ENCODE measurements at regions not wholly inside any gene's neighbourhood (a gene's known extent, or its start where the extent isn't known, plus 50 kb on each side); places are given as distances from the start of the nearest gene placed in this dataset.

DNA sequence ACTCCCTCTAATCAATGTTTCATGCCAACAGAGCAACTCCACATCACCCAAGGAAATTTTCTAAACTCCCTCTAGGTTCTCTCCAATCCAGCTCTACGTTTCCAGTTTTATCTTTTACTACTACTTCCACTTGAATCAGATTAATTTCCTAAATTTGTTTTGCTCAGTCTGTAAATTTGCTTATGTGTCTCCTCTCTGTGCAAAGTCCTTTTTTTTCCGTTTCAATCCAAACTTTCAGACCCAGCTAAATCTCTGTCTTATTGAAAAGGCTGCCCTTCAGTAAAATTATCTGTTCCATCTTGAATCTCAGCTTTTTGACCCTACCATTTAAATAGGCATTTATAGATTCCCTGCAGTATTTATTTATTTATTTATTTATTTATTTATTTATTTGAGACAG lies 61.4 kb upstream of the COX10 start:
- no peak overlapping the region for H3K4me3 ChIP-seq (ENCODE audit: low read depth, low read length)
- no peak overlapping the region for H3K27ac ChIP-seq (ENCODE audit: low read depth, low read length)
- no peaks in the 10 kb centered on the region for H3K36me3 ChIP-seq (ENCODE audit: insufficient read depth, low read length)
- H3K27me3 ChIP-seq (ENCODE audit: insufficient read depth, low read length), result no peaks in the 10 kb centered on the region
- H3K4me1 ChIP-seq (ENCODE audit: control insufficient read depth, insufficient read depth, low read length, unreplicated experiment), result no peaks in the 10 kb centered on the region
- no peak overlapping the region for H2AFZ ChIP-seq (ENCODE audit: low read length, unreplicated experiment)
- H3K79me2 ChIP-seq (ENCODE audit: control insufficient read depth, insufficient read depth, low read length, unreplicated experiment), result no peaks in the 10 kb centered on the region

DNA sequence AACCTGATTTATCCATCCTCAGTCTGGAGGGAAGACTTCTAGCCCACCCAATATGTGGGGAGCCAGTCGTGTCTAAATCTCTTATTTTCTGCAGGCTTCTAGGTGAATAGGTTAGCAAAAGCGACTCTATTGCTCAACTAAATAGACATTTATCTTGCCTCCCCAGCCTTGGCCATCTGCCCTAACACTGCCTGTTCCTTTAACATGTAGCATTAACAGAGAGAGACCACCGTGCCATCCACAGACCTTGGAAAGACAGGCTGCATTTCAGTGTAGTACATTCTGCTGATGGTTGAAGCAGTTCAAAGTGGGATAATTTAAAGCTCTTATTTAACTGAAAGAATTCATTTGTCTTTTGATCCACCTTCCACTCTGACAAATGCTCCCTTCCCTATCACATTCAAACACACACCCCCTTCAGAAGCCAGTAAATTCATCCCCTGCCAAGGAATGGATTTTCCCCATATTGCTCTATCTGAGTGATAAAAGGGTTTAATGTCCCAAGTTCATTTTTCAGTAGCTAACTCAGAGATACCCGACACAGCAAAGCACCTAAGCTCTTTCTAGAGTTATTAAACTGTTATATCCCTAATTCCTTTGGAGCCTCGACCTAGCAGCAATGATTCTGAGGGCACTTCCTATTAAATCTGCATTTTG lies 58.1 kb upstream of the COX10 start:
- Histone ChIP-seq H3K27ac (ENCODE audit: low read depth, low read length) (no peak overlapping the region), H2AFZ (ENCODE audit: low read length, unreplicated experiment) (no peak overlapping the region), H3K79me2 (ENCODE audit: control insufficient read depth, insufficient read depth, low read length, unreplicated experiment) (no peaks in the 10 kb centered on the region), H3K4me1 (ENCODE audit: control insufficient read depth, insufficient read depth, low read length, unreplicated experiment) (peaks cover 5% of the 10 kb centered on the region), H3K36me3 (ENCODE audit: insufficient read depth, low read length) (no peaks in the 10 kb centered on the region), H3K27me3 (ENCODE audit: insufficient read depth, low read length) (no peaks in the 10 kb centered on the region), H3K4me3 (ENCODE audit: low read depth, low read length) (no peak overlapping the region)

DNA sequence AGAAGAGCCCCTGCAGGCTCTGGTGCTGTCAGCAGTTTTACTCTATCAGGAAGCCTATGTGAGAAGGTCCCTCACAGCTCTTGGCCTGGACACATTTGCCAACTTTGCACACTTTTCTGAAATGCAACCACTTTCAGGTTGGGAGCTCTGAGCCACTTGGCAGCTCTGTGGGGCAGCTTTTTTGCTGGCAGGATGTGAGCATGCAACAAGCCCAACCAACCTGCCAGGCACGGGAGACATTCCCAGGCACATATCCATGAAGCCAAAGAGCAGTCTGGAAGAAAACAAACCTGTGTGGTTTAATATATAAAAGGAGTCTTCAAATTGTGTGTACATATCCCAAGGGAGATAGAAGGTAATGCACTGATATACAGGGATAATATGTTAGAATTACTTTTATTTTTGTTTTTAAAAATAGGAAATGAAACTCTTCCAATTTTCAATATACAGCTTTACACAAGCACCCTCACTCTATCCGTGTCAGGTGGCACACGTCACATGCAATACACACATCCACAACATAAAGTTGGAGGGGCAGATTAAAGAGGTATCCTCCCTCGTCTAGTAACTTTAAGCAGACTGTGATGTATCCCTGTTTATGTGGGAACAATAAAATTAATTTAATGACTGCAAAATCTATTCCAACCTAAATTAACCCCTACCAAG lies 57.4 kb upstream of the COX10 start:
- no peaks in the 10 kb centered on the region for H3K27me3 ChIP-seq (ENCODE audit: insufficient read depth, low read length)
- H3K79me2 ChIP-seq (ENCODE audit: control insufficient read depth, insufficient read depth, low read length, unreplicated experiment), result no peaks in the 10 kb centered on the region
- H3K4me3 ChIP-seq (ENCODE audit: low read depth, low read length), result no peak overlapping the region
- peaks cover 5% of the 10 kb centered on the region for H3K4me1 ChIP-seq (ENCODE audit: control insufficient read depth, insufficient read depth, low read length, unreplicated experiment)
- H2AFZ ChIP-seq (ENCODE audit: low read length, unreplicated experiment), result no peak overlapping the region
- H3K27ac ChIP-seq (ENCODE audit: low read depth, low read length), result no peak overlapping the region
- no peaks in the 10 kb centered on the region for H3K36me3 ChIP-seq (ENCODE audit: insufficient read depth, low read length)

DNA sequence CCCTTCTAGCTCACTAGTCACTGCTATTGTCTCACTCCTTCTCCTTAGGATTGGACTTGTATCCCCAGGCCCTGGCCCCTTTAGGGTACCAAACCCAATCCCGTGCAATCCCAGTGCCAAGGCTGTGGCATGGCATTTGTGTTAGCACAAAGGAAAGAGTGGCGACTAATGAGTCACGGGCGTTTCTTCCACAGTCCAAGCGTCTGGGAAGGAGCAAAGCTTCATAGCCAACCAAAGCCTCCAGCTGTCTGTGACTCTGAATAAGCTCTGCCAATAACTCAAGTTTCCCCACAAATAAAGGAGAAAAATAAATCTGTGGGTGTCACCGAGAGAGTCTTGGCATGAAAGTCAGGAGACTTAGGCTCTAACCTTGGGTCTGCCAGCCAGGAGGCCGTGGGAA lies 54.6 kb upstream of the COX10 start:
- Histone ChIP-seq H3K4me3 (ENCODE audit: low read depth, low read length) (peak overlapping the region; percentile 68), H3K4me1 (ENCODE audit: control insufficient read depth, insufficient read depth, low read length, unreplicated experiment) (peaks cover 11% of the 10 kb centered on the region), H2AFZ (ENCODE audit: low read length, unreplicated experiment) (peak overlapping the region; percentile 67), H3K79me2 (ENCODE audit: control insufficient read depth, insufficient read depth, low read length, unreplicated experiment) (no peaks in the 10 kb centered on the region), H3K27me3 (ENCODE audit: insufficient read depth, low read length) (no peaks in the 10 kb centered on the region), H3K36me3 (ENCODE audit: insufficient read depth, low read length) (no peaks in the 10 kb centered on the region), H3K27ac (ENCODE audit: low read depth, low read length) (no peak overlapping the region)

DNA sequence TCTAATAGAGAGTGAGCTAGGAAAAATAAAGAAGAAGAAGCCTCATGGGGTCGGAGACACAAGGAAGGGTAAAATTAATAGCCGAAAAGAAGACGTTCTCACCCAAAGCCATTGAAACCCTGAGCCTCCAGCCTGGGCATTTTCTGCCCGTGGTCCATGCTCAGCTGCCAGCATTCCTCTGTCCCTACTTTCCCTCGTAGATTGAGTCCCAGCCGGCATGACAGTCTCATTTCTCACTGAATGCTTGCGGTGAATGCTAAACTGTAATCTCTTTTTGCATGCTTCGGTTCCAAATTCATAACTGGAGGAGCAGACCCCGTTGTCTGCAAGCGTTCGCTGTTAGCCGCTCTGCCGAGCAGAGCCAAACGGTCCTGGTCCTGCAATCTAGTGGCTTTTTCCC lies 54.0 kb upstream of the COX10 start:
- Histone ChIP-seq H3K27ac (ENCODE audit: low read depth, low read length) (no peak overlapping the region), H3K36me3 (ENCODE audit: insufficient read depth, low read length) (no peaks in the 10 kb centered on the region), H3K79me2 (ENCODE audit: control insufficient read depth, insufficient read depth, low read length, unreplicated experiment) (no peaks in the 10 kb centered on the region), H3K4me3 (ENCODE audit: low read depth, low read length) (peak overlapping the region; percentile 68), H2AFZ (ENCODE audit: low read length, unreplicated experiment) (peak overlapping the region; percentile 67), H3K4me1 (ENCODE audit: control insufficient read depth, insufficient read depth, low read length, unreplicated experiment) (peaks cover 13% of the 10 kb centered on the region), H3K27me3 (ENCODE audit: insufficient read depth, low read length) (no peaks in the 10 kb centered on the region)

DNA sequence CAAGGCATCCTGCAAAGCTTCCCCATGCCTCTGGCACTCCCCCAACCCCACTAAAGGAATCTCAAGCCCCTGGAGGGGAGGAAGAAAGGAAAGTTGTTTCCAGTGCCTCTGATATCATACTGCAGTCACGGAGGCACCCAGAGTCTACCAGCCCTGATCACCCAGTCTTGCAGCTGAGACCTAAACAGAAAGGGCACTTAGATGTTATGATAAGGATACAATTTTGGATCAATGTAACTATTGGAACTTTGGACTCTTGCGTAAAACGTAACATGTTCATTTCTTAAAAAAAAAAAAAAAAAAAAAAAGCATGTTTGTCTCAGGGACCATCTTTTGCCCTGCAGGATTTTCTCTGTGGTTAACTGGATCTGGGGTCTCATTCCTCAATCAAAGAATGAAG lies 52.4 kb upstream of the COX10 start:
- Histone ChIP-seq H3K4me1 (ENCODE audit: control insufficient read depth, insufficient read depth, low read length, unreplicated experiment) (peaks cover 13% of the 10 kb centered on the region), H2AFZ (ENCODE audit: low read length, unreplicated experiment) (no peak overlapping the region), H3K36me3 (ENCODE audit: insufficient read depth, low read length) (no peaks in the 10 kb centered on the region), H3K79me2 (ENCODE audit: control insufficient read depth, insufficient read depth, low read length, unreplicated experiment) (no peaks in the 10 kb centered on the region), H3K4me3 (ENCODE audit: low read depth, low read length) (no peak overlapping the region), H3K27me3 (ENCODE audit: insufficient read depth, low read length) (no peaks in the 10 kb centered on the region), H3K27ac (ENCODE audit: low read depth, low read length) (no peak overlapping the region)

DNA sequence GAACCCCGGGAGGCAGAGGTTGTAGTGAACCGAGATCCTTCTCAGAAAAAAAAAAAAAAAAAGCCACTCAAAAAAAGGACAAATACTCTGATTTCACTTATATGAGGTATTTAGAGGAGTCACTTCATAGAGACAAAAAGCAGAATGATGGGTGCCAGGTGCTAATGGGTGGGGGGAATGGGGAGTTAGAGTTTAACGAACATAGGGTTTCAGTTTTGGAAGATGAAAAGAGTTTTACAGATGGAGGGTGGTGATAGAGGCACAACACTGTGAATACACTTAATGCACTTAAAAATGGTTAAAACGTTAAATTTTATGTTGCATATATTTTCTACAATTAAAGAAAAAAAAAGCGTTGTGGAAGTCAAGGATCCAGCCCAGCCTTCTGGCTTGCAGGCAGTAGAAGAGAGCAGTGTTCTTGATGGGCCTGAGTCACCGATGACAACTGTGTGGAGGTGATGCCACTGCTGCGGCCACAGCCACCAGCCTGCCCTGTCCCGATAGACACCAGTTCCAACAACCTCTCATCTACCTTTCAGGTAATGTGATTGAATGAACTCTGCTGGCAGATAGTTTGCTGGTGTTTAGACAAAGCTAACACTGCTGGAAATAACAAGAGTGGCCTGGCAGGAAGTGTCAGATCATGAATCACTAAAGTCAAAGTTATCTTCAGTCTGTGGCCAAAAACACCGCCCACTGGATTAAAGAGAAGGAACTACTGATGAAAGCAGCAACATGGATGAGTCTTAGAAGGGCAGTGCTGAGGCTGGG lies 49.9 kb upstream of the COX10 start:
- Histone ChIP-seq H3K27ac (ENCODE audit: low read depth, low read length) (no peak overlapping the region), H3K27me3 (ENCODE audit: insufficient read depth, low read length) (no peaks in the 10 kb centered on the region), H2AFZ (ENCODE audit: low read length, unreplicated experiment) (no peak overlapping the region), H3K36me3 (ENCODE audit: insufficient read depth, low read length) (no peaks in the 10 kb centered on the region), H3K79me2 (ENCODE audit: control insufficient read depth, insufficient read depth, low read length, unreplicated experiment) (no peaks in the 10 kb centered on the region), H3K4me3 (ENCODE audit: low read depth, low read length) (no peak overlapping the region), H3K4me1 (ENCODE audit: control insufficient read depth, insufficient read depth, low read length, unreplicated experiment) (peaks cover 13% of the 10 kb centered on the region)

All from ACC112 (cell line).